GM18858 (cell line): ENCODE measurements at regions not wholly inside any gene's neighbourhood (a gene's known extent, or its start where the extent isn't known, plus 50 kb on each side); places are given as distances from the start of the nearest gene placed in this dataset.
"Not testable (repeated sequence)": the region's sequence is repeated elsewhere in the genome, so short reads cannot be mapped to it uniquely, and the experiment has no call there.

Experiments
- ATAC-seq: cut with Tn5 transposase; IDR thresholded peaks from one replicate; pipeline ENCODE4 v1.9.1; 2021; ENCODE audit not compliant: unreplicated experiment

GRCh38 chr18:25503567-25504081 lies 151.7 kb upstream of the ZNF521 start:
- ATAC-seq, result no peak

- no peak for ATAC-seq
Measured at GRCh38 chr18:25497151-25497794, 145.3 kb upstream of the ZNF521 start.

- no peak for ATAC-seq
Measured at GRCh38 chr18:25496544-25496943, 144.6 kb upstream of the ZNF521 start.

GRCh38 chr18:25495606-25496005 lies 143.6 kb upstream of the ZNF521 start:
- no peak for ATAC-seq

- ATAC-seq, result no peak
Measured at GRCh38 chr18:25494888-25495287, 142.9 kb upstream of the ZNF521 start.

- ATAC-seq, result no peak
Measured at GRCh38 chr18:25493401-25493800, 141.4 kb upstream of the ZNF521 start.

GRCh38 chr18:25490316-25490715 lies 138.3 kb upstream of the ZNF521 start:
- no peak for ATAC-seq

GRCh38 chr18:25473008-25473407 lies 121.0 kb upstream of the ZNF521 start:
- no peak for ATAC-seq

GRCh38 chr18:25470756-25471524 lies 119.0 kb upstream of the ZNF521 start:
- not testable (repeated sequence) for ATAC-seq

GRCh38 chr18:25470062-25470461 lies 118.1 kb upstream of the ZNF521 start:
- ATAC-seq, result no peak

- ATAC-seq, result no peak
Measured at GRCh38 chr18:25469489-25469888, 117.5 kb upstream of the ZNF521 start.

GRCh38 chr18:25467226-25467987 lies 115.4 kb upstream of the ZNF521 start:
- ATAC-seq, result no peak

- no peak for ATAC-seq
Measured at GRCh38 chr18:25465152-25465732, 113.3 kb upstream of the ZNF521 start.

- ATAC-seq, result no peak
Measured at GRCh38 chr18:25464227-25464626, 112.3 kb upstream of the ZNF521 start.

GRCh38 chr18:25463726-25464125 lies 111.8 kb upstream of the ZNF521 start:
- ATAC-seq, result no peak

GRCh38 chr18:25459814-25460213 lies 107.8 kb upstream of the ZNF521 start:
- ATAC-seq, result no peak

GRCh38 chr18:25457601-25458000 lies 105.6 kb upstream of the ZNF521 start:
- ATAC-seq, result no peak

GRCh38 chr18:25457126-25457525 lies 105.2 kb upstream of the ZNF521 start:
- ATAC-seq, result no peak

- no peak for ATAC-seq
Measured at GRCh38 chr18:25456334-25457010, 104.5 kb upstream of the ZNF521 start.

GRCh38 chr18:25455646-25456045 lies 103.7 kb upstream of the ZNF521 start:
- no peak for ATAC-seq

GRCh38 chr18:25455159-25455558 lies 103.2 kb upstream of the ZNF521 start:
- ATAC-seq, result no peak
